22Rv1 (cell line): ENCODE measurements at regions not wholly inside any gene's neighbourhood (a gene's known extent, or its start where the extent isn't known, plus 50 kb on each side); places are given as distances from the start of the nearest gene placed in this dataset.

Source experiments
- ZFX ChIP-seq: fragments of 450-650 bp; IDR thresholded peaks from 2 replicates; pipeline ENCODE4 v1.6.1; 2017; ENCODE audit warnings: antibody characterized with exemption, borderline replicate concordance
- TF ChIP-seq, protein P1 (sequence below): fragments of 450-650 bp; IDR thresholded peaks from 2 replicates; pipeline ENCODE4 v1.5.1; 2017; ENCODE audit warnings: mild to moderate bottlenecking

DNA sequence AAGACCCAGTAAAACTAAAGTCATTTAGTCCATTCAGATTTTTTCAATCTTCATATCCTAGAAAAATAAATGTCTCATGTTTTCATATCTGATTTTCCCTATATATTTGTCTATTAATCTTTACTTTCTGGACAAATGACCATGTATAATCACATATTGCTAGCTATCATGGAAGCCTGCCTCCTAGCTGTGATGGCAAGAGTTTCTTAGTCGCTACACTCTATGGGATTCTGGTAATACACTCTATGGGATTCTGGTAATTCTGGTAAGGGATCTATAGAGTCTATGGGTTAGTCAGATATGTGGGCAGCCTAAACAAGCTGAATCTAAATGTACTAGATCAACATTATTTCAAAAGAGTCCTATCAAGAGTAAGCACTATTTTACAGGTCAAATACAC lies 198.7 kb upstream of the LHX8 start:
- TF ChIP-seq, protein P1, sequence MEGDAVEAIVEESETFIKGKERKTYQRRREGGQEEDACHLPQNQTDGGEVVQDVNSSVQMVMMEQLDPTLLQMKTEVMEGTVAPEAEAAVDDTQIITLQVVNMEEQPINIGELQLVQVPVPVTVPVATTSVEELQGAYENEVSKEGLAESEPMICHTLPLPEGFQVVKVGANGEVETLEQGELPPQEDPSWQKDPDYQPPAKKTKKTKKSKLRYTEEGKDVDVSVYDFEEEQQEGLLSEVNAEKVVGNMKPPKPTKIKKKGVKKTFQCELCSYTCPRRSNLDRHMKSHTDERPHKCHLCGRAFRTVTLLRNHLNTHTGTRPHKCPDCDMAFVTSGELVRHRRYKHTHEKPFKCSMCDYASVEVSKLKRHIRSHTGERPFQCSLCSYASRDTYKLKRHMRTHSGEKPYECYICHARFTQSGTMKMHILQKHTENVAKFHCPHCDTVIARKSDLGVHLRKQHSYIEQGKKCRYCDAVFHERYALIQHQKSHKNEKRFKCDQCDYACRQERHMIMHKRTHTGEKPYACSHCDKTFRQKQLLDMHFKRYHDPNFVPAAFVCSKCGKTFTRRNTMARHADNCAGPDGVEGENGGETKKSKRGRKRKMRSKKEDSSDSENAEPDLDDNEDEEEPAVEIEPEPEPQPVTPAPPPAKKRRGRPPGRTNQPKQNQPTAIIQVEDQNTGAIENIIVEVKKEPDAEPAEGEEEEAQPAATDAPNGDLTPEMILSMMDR, result no peak; the same call in 1 of the 2 replicates
- no peak for TF ChIP-seq ZFX
